HEK293 (cell line): ENCODE measurements at regions not wholly inside any gene's neighbourhood (a gene's known extent, or its start where the extent isn't known, plus 50 kb on each side); places are given as distances from the start of the nearest gene placed in this dataset.

Source experiments
- CTCF ChIA-PET: fragments of 350-600 bp; formaldehyde crosslinking; extraction: SDS; loops from one replicate; lab custom pipeline; 2021; ENCODE audit warnings: antibody characterized with exemption; lab: Yijun Ruan, JAX
- POLR2A ChIA-PET: fragments of 300-600 bp; formaldehyde crosslinking; extraction: SDS; loops from one replicate; lab custom pipeline; 2020; ENCODE audit warnings: antibody characterized with exemption, inconsistent platforms; lab: Yijun Ruan, JAX
- H3K27ac ChIP-seq: fragments of 200-500 bp; sonication (Bioruptor generic); 2 replicates; pipeline ENCODE4 v1.5.1; 2014; ENCODE audit warnings: low read depth, low read length, control low read depth, inconsistent platforms; ENCODE audit errors: extremely low read depth
- H3K36me3 ChIP-seq, 2 experiments: fragments of 200-500 bp in 1 of 2; sonication (Bioruptor generic) in 1 of 2; 1 replicate in 1 of 2; 2 replicates in 1 of 2; pipeline ENCODE4 v1.5.1; 2014 to 2017; ENCODE audit warnings: inconsistent platforms in 2 of 2, low read length in 2 of 2; ENCODE audit not compliant: control insufficient read depth in 2 of 2, insufficient read depth in 1 of 2
- H3K4me1 ChIP-seq: fragments of 200-500 bp; sonication (Bioruptor generic); 2 replicates; pipeline ENCODE4 v1.5.1; 2014; ENCODE audit warnings: mild to moderate bottlenecking, low read length, inconsistent platforms; ENCODE audit not compliant: control insufficient read depth, insufficient read depth
- H3K4me3 ChIP-seq: 2 replicates; pipeline ENCODE4 v1.5.1; 2011; ENCODE audit warnings: low read depth, mild to moderate bottlenecking, control low read depth, low read length, moderate library complexity
- H3K9me3 ChIP-seq: fragments of 200-500 bp; sonication (Bioruptor generic); 2 replicates; pipeline ENCODE4 v1.5.1; 2014; ENCODE audit warnings: low read depth, low read length, inconsistent platforms; ENCODE audit not compliant: control insufficient read depth, insufficient read depth
- EGR2 ChIP-seq: fragments of 450-650 bp; formaldehyde crosslinking; IDR thresholded peaks from 2 replicates; pipeline ENCODE4 v1.5.1; 2016; ENCODE audit warnings: low read depth, missing biosample characterization, missing genetic modification characterization
- KLF8 ChIP-seq: fragments of 450-650 bp; formaldehyde crosslinking; IDR thresholded peaks from 2 replicates; pipeline ENCODE4 v1.5.1; 2016; ENCODE audit warnings: missing biosample characterization, missing genetic modification characterization
- KLF9 ChIP-seq: fragments of 450-650 bp; formaldehyde crosslinking; IDR thresholded peaks from 2 replicates; pipeline ENCODE4 v1.5.1; 2016; ENCODE audit warnings: missing biosample characterization, missing genetic modification characterization, low read depth
- MYNN ChIP-seq: fragments of 450-650 bp; formaldehyde crosslinking; IDR thresholded peaks from 2 replicates; pipeline ENCODE4 v1.5.1; 2016; ENCODE audit warnings: missing biosample characterization, missing genetic modification characterization, borderline replicate concordance
- YY2 ChIP-seq: fragments of 450-650 bp; formaldehyde crosslinking; IDR thresholded peaks from 2 replicates; pipeline ENCODE4 v1.5.1; 2016; ENCODE audit warnings: missing biosample characterization, missing genetic modification characterization
- ZBTB1 ChIP-seq: fragments of 450-650 bp; formaldehyde crosslinking; IDR thresholded peaks from 2 replicates; pipeline ENCODE4 v1.5.1; 2016; ENCODE audit warnings: missing biosample characterization, missing genetic modification characterization
- ZBTB20 ChIP-seq: fragments of 450-650 bp; formaldehyde crosslinking; IDR thresholded peaks from 2 replicates; pipeline ENCODE4 v1.5.1; 2016; ENCODE audit warnings: missing biosample characterization, missing genetic modification characterization
- ZBTB8A ChIP-seq: fragments of 450-650 bp; formaldehyde crosslinking; IDR thresholded peaks from 2 replicates; pipeline ENCODE4 v1.5.1; 2016; ENCODE audit warnings: missing biosample characterization, missing genetic modification characterization
- ZNF112 ChIP-seq: fragments of 450-650 bp; formaldehyde crosslinking; IDR thresholded peaks from 2 replicates; pipeline ENCODE4 v1.5.0; 2017; ENCODE audit warnings: missing biosample characterization, missing genetic modification characterization
- ZNF184 ChIP-seq: fragments of 450-650 bp; IDR thresholded peaks from 2 replicates; pipeline ENCODE4 v1.5.1; 2018; ENCODE audit warnings: missing biosample characterization, mild to moderate bottlenecking, missing genetic modification characterization
- ZNF248 ChIP-seq: fragments of 450-650 bp; formaldehyde crosslinking; IDR thresholded peaks from 2 replicates; pipeline ENCODE4 v1.5.1; 2017; ENCODE audit warnings: missing biosample characterization, missing genetic modification characterization
- ZNF266 ChIP-seq: fragments of 450-650 bp; formaldehyde crosslinking; IDR thresholded peaks from 2 replicates; pipeline ENCODE4 v1.5.1; 2016; ENCODE audit warnings: missing biosample characterization, missing genetic modification characterization, low read depth
- ZNF37A ChIP-seq: fragments of 450-650 bp; IDR thresholded peaks from 2 replicates; pipeline ENCODE4 v1.5.1; 2018; ENCODE audit warnings: missing biosample characterization, missing genetic modification characterization
- ZNF404 ChIP-seq: fragments of 450-650 bp; formaldehyde crosslinking; IDR thresholded peaks from 2 replicates; pipeline ENCODE4 v1.5.1; 2017; ENCODE audit warnings: missing biosample characterization, missing genetic modification characterization
- ZNF426 ChIP-seq: fragments of 450-650 bp; formaldehyde crosslinking; IDR thresholded peaks from 2 replicates; pipeline ENCODE4 v1.5.1; 2017; ENCODE audit warnings: missing biosample characterization, missing genetic modification characterization, mild to moderate bottlenecking, inconsistent platforms, moderate library complexity
- ZNF521 ChIP-seq: fragments of 450-650 bp; formaldehyde crosslinking; IDR thresholded peaks from 2 replicates; pipeline ENCODE4 v1.5.1; 2017; ENCODE audit warnings: missing biosample characterization, mild to moderate bottlenecking, missing genetic modification characterization
- ZNF530 ChIP-seq: fragments of 450-650 bp; formaldehyde crosslinking; IDR thresholded peaks from 2 replicates; pipeline ENCODE4 v1.5.1; 2016; ENCODE audit warnings: low read depth, missing biosample characterization, missing genetic modification characterization
- ZNF585B ChIP-seq: fragments of 450-650 bp; formaldehyde crosslinking; IDR thresholded peaks from 2 replicates; pipeline ENCODE4 v1.5.1; 2016; ENCODE audit warnings: missing biosample characterization, missing genetic modification characterization
- ZNF596 ChIP-seq: fragments of 450-650 bp; IDR thresholded peaks from 2 replicates; pipeline ENCODE4 v1.5.0; 2018; ENCODE audit warnings: missing biosample characterization, mild to moderate bottlenecking, missing genetic modification characterization, moderate library complexity
- ZNF621 ChIP-seq: fragments of 450-650 bp; formaldehyde crosslinking; IDR thresholded peaks from 2 replicates; pipeline ENCODE4 v1.5.1; 2017; ENCODE audit warnings: missing biosample characterization, missing genetic modification characterization
- ZNF707 ChIP-seq: fragments of 450-650 bp; formaldehyde crosslinking; IDR thresholded peaks from 2 replicates; pipeline ENCODE4 v1.5.1; 2016; ENCODE audit warnings: missing biosample characterization, missing genetic modification characterization
- ZSCAN16 ChIP-seq: fragments of 450-650 bp; formaldehyde crosslinking; IDR thresholded peaks from 2 replicates; pipeline ENCODE4 v1.5.1; 2016; ENCODE audit warnings: missing biosample characterization, missing genetic modification characterization
- ZXDB ChIP-seq: fragments of 450-650 bp; formaldehyde crosslinking; IDR thresholded peaks from 2 replicates; pipeline ENCODE4 v1.5.1; 2016; ENCODE audit warnings: missing biosample characterization, missing genetic modification characterization
- TF ChIP-seq, protein P1 (sequence below): fragments of 450-650 bp; formaldehyde crosslinking; IDR thresholded peaks from 2 replicates; pipeline ENCODE4 v1.5.1; 2016; ENCODE audit warnings: missing biosample characterization, missing genetic modification characterization
- TF ChIP-seq, protein P2 (sequence below): fragments of 450-650 bp; IDR thresholded peaks from 2 replicates; pipeline ENCODE4 v1.5.1; 2018; ENCODE audit warnings: missing biosample characterization, missing genetic modification characterization
- TF ChIP-seq, protein P3 (sequence below): fragments of 450-650 bp; IDR thresholded peaks from 2 replicates; pipeline ENCODE4 v1.5.1; 2018; ENCODE audit warnings: missing biosample characterization, mild to moderate bottlenecking, missing genetic modification characterization

DNA sequence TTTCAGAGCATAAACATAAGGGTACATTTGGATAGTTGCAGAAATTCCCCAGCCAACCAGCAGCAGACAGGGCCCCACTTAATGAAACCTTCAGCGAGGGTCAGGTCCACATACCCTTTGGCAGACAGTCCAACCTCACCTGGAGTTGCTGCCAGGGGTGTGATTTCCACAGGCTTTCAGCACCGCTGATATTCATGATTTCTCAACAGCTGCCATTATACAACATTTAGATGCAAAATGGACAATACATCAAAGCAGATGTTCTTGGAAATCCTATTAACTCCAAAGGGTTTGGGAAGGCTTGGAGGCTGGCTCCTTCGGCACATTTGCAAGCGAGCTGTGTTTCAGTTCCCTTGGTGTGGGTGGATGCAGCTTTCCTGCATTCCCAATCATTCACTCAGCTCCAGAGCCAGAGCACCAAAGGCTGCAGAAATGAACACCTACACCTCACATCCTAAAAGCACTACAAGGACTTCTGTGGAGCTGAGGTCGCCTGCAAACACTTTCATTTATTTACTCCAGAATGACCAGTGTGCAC lies 147.2 kb upstream of the VSTM2B start (continued):
- TF ChIP-seq ZNF426 (no peak), ZNF266 (tag by site-specific recombination) (no peak), ZXDB (tag by site-specific recombination) (no peak)

DNA sequence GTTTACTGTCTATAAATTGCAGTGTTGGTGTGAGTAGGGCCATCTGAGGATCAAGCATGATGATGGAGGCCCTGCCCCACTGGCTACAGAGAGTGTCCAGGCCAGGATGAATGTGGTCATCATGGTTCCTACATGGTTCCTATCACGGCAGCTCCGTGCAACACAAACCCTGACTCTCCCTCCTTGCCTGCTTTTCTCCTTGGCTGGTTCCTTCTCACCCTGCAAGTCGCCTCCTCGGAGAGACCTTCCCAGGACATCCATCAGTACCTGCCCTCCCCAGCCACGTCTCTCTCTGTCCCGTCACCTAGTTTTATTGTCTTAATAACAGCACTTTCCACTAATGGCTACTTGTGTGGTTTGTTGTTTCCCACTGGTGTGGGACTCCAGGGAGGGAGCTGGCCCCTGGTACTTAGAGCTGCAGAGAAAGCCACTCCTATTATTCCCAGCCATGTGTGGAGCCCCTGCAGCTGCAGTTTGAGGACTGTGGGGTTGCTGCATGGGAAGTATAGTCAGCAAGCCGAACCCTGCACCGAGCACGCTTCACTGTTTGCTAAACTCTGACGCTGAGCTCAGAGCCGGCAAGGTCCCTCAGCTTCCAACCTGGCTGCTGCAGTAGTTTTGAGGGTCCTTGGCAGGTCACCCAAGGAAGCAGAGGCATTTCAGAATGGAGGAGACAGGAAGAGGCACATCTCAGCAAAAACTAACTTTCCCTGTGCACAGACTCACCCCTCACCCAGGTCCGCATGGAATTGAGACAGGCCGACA lies 146.4 kb upstream of the VSTM2B start:
- POLR2A ChIA-PET = no interaction called here
- CTCF ChIA-PET = interaction anchor here (1.1 to 1.3 kb wide), 2 partner anchors 14 to 36 kb away, joined by 3 read pairs; no protein-coding TSS in a partner anchor
- Histone ChIP-seq H3K9me3 (no peaks in the 10 kb centered on the region), H3K27ac (no peak overlapping the region), H3K36me3 (no peaks in the 10 kb centered on the region), H3K4me1 (no peaks in the 10 kb centered on the region), H3K4me3 (no peak overlapping the region)
- no peak for TF ChIP-seq ZXDB (tag by site-specific recombination)
- no peak for TF ChIP-seq ZNF521 (tag by site-specific recombination)
- no peak for TF ChIP-seq EGR2 (tag by site-specific recombination)
- TF ChIP-seq ZNF37A (tag by site-specific recombination) = no peak
- no peak for TF ChIP-seq MYNN (tag by site-specific recombination)
- TF ChIP-seq ZNF621 (tag by site-specific recombination) = no peak
- TF ChIP-seq, protein P1, sequence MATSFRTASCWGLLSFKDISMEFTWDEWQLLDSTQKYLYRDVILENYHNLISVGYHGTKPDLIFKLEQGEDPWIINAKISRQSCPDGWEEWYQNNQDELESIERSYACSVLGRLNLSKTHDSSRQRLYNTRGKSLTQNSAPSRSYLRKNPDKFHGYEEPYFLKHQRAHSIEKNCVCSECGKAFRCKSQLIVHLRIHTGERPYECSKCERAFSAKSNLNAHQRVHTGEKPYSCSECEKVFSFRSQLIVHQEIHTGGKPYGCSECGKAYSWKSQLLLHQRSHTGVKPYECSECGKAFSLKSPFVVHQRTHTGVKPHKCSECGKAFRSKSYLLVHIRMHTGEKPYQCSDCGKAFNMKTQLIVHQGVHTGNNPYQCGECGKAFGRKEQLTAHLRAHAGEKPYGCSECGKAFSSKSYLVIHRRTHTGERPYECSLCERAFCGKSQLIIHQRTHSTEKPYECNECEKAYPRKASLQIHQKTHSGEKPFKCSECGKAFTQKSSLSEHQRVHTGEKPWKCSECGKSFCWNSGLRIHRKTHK (tag by site-specific recombination) = no peak
- no peak for TF ChIP-seq ZNF248 (tag by site-specific recombination)
- no peak for TF ChIP-seq ZNF112 (tag by site-specific recombination)
- no peak for TF ChIP-seq ZBTB1 (tag by site-specific recombination)
- TF ChIP-seq ZSCAN16 (tag by site-specific recombination) = no peak
- TF ChIP-seq ZBTB20 (tag by site-specific recombination) = no peak
- TF ChIP-seq KLF8 (tag by site-specific recombination) = no peak
- TF ChIP-seq ZNF596 (tag by site-specific recombination) = no peak
- no peak for TF ChIP-seq ZNF530
- TF ChIP-seq, protein P2, sequence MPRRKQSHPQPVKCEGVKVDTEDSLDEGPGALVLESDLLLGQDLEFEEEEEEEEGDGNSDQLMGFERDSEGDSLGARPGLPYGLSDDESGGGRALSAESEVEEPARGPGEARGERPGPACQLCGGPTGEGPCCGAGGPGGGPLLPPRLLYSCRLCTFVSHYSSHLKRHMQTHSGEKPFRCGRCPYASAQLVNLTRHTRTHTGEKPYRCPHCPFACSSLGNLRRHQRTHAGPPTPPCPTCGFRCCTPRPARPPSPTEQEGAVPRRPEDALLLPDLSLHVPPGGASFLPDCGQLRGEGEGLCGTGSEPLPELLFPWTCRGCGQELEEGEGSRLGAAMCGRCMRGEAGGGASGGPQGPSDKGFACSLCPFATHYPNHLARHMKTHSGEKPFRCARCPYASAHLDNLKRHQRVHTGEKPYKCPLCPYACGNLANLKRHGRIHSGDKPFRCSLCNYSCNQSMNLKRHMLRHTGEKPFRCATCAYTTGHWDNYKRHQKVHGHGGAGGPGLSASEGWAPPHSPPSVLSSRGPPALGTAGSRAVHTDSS (tag by site-specific recombination) = no peak
- no peak for TF ChIP-seq ZNF585B
- no peak for TF ChIP-seq ZNF184
- TF ChIP-seq ZNF426 = no peak
- TF ChIP-seq ZNF707 = no peak

DNA sequence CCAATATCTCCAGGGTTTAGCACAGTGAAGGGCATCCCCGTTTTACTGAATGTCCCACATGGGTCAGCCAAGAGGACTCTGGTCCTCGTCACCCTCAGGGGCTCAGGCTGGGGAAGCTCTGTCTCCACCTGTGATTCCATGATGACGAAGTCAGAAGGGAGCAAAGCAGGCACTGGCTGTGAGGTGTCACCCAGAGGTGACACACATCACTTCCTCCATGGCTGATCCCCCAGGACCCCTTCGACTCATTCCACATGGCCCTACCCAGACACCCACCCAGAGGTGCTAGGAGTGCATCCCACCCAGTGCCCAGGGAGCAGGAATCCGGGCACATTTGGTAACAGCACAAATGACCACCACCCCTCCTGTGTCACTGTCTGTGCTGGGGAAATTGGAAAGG lies 145.2 kb upstream of the VSTM2B start:
- H3K27ac ChIP-seq = no peak overlapping the region
- H3K4me1 ChIP-seq = no peaks in the 10 kb centered on the region
- TF ChIP-seq YY2 (tag by site-specific recombination) (no peak), KLF9 (tag by site-specific recombination) (no peak), ZBTB8A (no peak), EGR2 (tag by site-specific recombination) (no peak), ZNF404 (tag by site-specific recombination) (no peak)
- TF ChIP-seq, protein P2 (tag by site-specific recombination) = no peak
- TF ChIP-seq, protein P3, sequence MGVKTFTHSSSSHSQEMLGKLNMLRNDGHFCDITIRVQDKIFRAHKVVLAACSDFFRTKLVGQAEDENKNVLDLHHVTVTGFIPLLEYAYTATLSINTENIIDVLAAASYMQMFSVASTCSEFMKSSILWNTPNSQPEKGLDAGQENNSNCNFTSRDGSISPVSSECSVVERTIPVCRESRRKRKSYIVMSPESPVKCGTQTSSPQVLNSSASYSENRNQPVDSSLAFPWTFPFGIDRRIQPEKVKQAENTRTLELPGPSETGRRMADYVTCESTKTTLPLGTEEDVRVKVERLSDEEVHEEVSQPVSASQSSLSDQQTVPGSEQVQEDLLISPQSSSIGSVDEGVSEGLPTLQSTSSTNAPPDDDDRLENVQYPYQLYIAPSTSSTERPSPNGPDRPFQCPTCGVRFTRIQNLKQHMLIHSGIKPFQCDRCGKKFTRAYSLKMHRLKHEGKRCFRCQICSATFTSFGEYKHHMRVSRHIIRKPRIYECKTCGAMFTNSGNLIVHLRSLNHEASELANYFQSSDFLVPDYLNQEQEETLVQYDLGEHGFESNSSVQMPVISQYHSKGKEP = no peak
- ChIA-PET POLR2A (no interaction called here), CTCF (no interaction called here)
- H3K4me3 ChIP-seq = no peak overlapping the region
- no peaks in the 10 kb centered on the region for H3K36me3 ChIP-seq
- H3K9me3 ChIP-seq = no peaks in the 10 kb centered on the region
